Astrocyte of the spinal cord (primary cell): ENCODE measurements at regions not wholly inside any gene's neighbourhood (a gene's known extent, or its start where the extent isn't known, plus 50 kb on each side); places are given as distances from the start of the nearest gene placed in this dataset.

ENCODE experiments used
- DNase-seq: peaks from one replicate; pipeline ENCODE4 v3.0.0; 2011; ENCODE audit warnings: low read depth, low spot score
- H3K4me3 ChIP-seq: 2 replicates; pipeline ENCODE4 v1.5.1; 2011; ENCODE audit warnings: low read depth, mild to moderate bottlenecking, low read length, moderate library complexity
- in situ Hi-C: cut with HindIII; loops from 2 replicates; pipeline ENCODE4 v1.10.0; 2017; ENCODE audit warnings: low sequenced_read_pairs
- TF ChIP-seq, protein P1 (sequence below): IDR thresholded peaks from 2 replicates; pipeline ENCODE4 v1.5.1; 2012; ENCODE audit warnings: low read depth, mild to moderate bottlenecking, low read length, inconsistent platforms

DNA sequence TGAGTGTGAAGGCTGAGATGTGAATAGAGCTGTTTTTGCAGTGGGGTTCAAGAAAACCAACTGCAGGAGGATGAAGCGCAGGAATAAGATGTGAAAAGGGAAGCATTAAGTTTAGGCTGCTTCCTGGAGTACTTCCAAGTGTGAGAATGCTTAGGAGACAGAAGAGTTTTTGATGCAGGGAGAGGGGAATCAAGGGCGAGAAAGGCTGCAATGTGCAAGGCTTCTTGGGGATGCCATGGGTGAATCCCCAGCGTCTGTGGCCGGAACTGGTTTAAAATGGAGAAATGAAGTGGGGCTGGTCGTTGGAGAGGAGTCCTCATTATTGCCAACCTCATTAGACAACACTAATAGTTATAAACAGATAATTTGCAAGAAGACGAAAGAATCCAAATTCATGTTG is 764.9 kb downstream of the LIG4 start:
- no peak overlapping the region for H3K4me3 ChIP-seq
- DNase-seq, result no peak
- in situ Hi-C loops, result no loop called here
- TF ChIP-seq, protein P1, sequence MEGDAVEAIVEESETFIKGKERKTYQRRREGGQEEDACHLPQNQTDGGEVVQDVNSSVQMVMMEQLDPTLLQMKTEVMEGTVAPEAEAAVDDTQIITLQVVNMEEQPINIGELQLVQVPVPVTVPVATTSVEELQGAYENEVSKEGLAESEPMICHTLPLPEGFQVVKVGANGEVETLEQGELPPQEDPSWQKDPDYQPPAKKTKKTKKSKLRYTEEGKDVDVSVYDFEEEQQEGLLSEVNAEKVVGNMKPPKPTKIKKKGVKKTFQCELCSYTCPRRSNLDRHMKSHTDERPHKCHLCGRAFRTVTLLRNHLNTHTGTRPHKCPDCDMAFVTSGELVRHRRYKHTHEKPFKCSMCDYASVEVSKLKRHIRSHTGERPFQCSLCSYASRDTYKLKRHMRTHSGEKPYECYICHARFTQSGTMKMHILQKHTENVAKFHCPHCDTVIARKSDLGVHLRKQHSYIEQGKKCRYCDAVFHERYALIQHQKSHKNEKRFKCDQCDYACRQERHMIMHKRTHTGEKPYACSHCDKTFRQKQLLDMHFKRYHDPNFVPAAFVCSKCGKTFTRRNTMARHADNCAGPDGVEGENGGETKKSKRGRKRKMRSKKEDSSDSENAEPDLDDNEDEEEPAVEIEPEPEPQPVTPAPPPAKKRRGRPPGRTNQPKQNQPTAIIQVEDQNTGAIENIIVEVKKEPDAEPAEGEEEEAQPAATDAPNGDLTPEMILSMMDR, result no peak

DNA sequence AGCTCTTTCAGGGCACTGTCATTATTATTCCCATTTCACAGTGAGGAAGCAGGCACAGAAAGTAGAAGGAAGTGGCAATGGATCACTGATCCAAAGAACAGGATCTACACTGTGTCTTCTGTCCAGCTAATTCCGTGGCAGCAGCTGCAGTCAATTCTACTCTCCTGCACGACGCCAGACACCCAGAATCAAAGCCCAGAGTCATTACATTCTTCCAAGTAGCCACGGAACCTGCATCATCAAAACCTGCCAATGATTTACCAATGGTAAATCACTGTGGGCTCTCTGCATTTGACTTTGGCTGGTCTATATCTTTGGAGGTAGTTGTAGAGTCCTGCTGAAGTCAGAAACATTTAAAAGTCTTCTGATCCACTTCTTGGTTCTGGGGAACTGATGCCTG is 767.7 kb downstream of the LIG4 start:
- no peak for DNase-seq
- in situ Hi-C loops, result no loop called here
- TF ChIP-seq, protein P1, result no peak
- no peak overlapping the region for H3K4me3 ChIP-seq

DNA sequence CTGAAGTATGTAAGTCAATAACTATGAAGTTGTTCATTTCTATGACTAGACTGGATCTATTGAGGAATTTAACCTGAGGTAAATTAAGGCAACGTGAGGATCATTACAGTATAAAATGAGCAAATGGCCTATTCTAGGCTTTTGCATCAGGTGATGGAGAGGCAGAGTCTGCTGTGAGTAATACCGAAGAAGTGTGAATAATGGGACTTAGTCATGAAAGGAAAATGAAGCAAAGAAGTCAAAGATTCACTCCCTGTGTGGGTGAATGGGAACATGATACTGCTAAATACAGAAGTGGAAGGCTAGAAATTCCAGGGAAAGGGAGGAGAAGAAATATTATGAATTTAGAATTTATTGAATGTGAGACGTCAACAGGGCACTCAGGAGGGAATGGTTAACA is 774.1 kb downstream of the LIG4 start:
- peak; percentile 85 for DNase-seq
- H3K4me3 ChIP-seq, result no peak overlapping the region
- TF ChIP-seq, protein P1, result no peak
- in situ Hi-C loops, result no loop called here

DNA sequence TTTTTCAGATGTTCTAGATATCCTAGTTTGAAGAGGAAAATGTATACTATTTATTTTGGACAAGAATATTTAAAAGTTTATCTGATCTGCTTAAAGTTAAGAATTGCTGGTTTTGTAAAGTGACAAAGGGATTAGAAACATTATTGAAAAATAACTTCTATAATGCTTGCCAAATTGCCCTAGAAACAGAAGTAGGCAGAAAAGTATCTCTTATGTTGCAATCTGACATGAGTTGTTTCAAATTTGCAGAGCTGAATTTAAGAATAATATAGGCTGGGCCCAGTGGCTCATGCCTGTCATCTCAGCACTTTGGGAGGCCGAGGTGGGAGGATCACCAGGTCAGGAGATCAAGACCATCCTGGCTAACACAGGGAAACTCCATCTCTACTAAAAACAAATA is 777.1 kb downstream of the LIG4 start:
- TF ChIP-seq, protein P1, result no peak
- no peak for DNase-seq
- in situ Hi-C loops, result no loop called here
- no peak overlapping the region for H3K4me3 ChIP-seq

DNA sequence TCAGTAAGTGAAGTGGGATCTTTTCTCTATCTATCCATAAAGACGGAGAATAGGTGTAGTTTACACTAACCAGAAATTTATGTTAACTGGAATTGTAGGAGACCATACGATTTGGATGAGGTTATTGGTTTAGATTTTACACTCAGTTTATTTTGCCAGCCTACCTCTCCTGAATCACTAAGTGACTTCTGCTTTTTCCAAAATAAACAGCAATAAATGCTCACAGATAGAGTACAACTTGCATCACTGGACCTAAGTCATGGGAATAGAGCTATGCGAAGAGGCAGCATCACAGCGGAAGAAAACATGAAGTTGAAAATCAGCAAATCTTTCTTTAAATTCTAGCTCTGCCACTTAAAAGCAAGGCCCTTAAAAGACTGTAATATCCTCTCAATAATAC is 781.0 kb downstream of the LIG4 start:
- TF ChIP-seq, protein P1, result no peak
- no peak overlapping the region for H3K4me3 ChIP-seq
- no peak for DNase-seq
- in situ Hi-C loops, result no loop called here

DNA sequence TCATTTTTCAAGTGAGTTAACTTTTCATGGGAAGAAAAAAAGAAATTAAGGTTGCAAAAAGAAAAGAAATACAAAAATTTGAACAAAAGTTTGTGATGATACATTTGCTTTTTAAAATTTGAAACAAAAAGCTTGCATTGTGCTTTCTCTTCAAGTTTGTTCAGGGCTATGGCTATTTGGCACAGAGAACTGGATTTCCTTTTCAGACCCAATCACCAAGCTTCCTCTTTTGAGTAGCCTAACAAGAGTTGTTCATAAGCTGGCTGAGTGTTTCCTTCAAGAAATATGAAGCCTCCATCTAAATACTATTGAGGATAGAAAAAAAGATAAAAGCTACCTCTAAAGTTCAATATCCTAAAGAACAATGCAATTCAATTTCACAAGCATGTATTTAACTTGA is 787.8 kb downstream of the LIG4 start:
- no peak for DNase-seq
- H3K4me3 ChIP-seq, result no peak overlapping the region
- TF ChIP-seq, protein P1, result no peak
- in situ Hi-C loops, result no loop called here

DNA sequence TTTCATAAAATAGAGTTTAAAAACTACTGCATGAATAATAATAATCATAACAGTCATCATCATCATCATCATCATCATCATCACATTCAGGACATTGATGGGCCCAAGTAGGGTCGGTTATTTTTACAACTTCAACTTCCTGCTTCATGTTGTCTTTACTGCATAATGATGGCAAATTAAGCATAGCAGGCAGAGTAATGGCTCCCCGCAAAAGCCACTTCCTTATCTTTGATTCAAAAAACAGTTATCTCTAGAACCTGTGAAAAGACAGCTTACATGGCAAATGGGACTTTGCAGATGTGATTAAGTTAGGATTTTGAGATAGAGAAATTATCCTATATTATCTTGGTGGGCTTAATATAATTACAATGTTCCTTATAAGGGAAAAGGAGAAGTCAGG is 792.9 kb downstream of the LIG4 start:
- in situ Hi-C loops, result no loop called here
- DNase-seq, result no peak
- TF ChIP-seq, protein P1, result no peak
- H3K4me3 ChIP-seq, result no peak overlapping the region
